Subcutaneous abdominal adipose tissue (tissue), 5 donors: ENCODE measurements at regions not wholly inside any gene's neighbourhood (a gene's known extent, or its start where the extent isn't known, plus 50 kb on each side); places are given as distances from the start of the nearest gene placed in this dataset.

Experiments used
- H3K27ac ChIP-seq: one replicate; pipeline ENCODE4 v1.7.0; 2013; ENCODE audit warnings: low read depth, mild to moderate bottlenecking, inconsistent platforms, low read length, moderate library complexity
- H3K27me3 ChIP-seq, 5 donors: one replicate each; pipeline ENCODE4 v1.7.0; 2013; ENCODE audit warnings: low read length in 5 of 5, inconsistent platforms in 1 of 5; ENCODE audit not compliant: control insufficient read depth in 5 of 5, insufficient read depth in 4 of 5
- H3K36me3 ChIP-seq, 5 donors: one replicate each; pipeline ENCODE4 v1.7.0; 2013; ENCODE audit warnings: low read length in 5 of 5; ENCODE audit not compliant: control insufficient read depth in 5 of 5, insufficient read depth in 5 of 5
- H3K4me1 ChIP-seq, 5 donors: one replicate each; pipeline ENCODE4 v1.7.0; 2013; ENCODE audit warnings: low read length in 5 of 5, mild to moderate bottlenecking in 3 of 5, moderate library complexity in 1 of 5; ENCODE audit not compliant: control insufficient read depth in 5 of 5, insufficient read depth in 5 of 5
- H3K4me3 ChIP-seq, 5 donors: one replicate each; pipeline ENCODE4 v1.7.0; 2013; ENCODE audit warnings: low read length in 5 of 5, low read depth in 1 of 5
- H3K9ac ChIP-seq, 5 donors: one replicate each; pipeline ENCODE4 v1.7.0; 2013; ENCODE audit warnings: low read length in 5 of 5, mild to moderate bottlenecking in 4 of 5, moderate library complexity in 3 of 5
- H3K9me3 ChIP-seq, 5 donors: one replicate each; pipeline ENCODE4 v1.7.0; 2013; ENCODE audit warnings: low read length in 5 of 5; ENCODE audit not compliant: control insufficient read depth in 5 of 5
- donor health status: healthy.
- donor health status: healthy.
- donor health status: healthy.
- donor health status: healthy.
- donor health status: healthy.

DNA sequence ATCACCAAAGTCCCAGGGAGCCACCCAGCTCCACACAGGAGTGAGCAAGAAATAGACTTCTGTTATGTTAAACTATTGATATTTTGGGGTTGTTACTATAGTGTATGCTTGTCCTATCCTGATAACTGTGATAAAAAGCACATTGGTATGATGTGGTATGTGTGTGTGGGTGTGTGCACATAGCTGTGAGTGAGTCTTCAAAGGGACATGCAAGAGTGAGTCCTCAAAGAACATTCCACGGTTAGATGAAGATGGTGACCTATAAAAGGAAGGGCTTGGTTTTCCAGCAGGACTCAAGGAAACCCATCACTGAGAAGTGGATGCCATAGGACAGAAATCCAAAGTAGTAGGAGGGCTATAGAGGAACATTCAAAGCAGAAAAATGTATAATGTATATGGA lies 342.9 kb downstream of the TSN start:
- Histone ChIP-seq H3K9ac (no peak overlapping the region), H3K4me3 (no peak overlapping the region), H3K4me1 (no peaks in the 10 kb centered on the region), H3K9me3 (no peaks in the 10 kb centered on the region), H3K36me3 (no peaks in the 10 kb centered on the region), H3K27me3 (peaks cover 0 to 2% (median 0%) of the 10 kb centered on the region in 5 donors), H3K27ac (no peak overlapping the region)

- Histone ChIP-seq H3K36me3 (no peaks in the 10 kb centered on the region), H3K27ac (no peak overlapping the region), H3K9me3 (no peaks in the 10 kb centered on the region), H3K4me3 (no peak overlapping the region), H3K4me1 (no peaks in the 10 kb centered on the region), H3K27me3 (peaks cover 0 to 2% (median 0%) of the 10 kb centered on the region in 5 donors), H3K9ac (no peak overlapping the region)
Observed at GRCh38 chr2:122100346-122100745, 344.9 kb downstream of the TSN start.

DNA sequence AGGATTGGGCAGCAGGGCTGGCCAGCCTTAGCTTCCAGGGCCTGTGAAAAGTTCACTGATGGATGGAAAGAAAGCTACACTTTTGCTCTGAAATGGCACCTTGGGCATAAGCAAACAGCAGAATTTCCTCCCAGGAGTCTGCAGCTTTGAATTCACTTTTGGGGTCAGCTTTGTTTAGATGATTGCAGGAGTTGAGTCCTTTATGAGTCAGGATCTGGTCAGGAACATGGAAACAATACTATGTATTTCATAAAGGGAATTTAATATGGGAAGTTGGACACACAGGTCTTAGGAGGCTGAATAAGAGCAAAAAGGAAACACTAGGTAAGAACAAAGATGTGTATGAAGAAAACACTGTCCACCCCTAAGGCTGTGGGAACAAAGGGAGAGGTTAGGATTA lies 345.3 kb downstream of the TSN start:
- Histone ChIP-seq H3K4me3 (no peak overlapping the region), H3K27me3 (peaks cover 0 to 2% (median 0%) of the 10 kb centered on the region in 5 donors), H3K36me3 (no peaks in the 10 kb centered on the region), H3K4me1 (no peaks in the 10 kb centered on the region), H3K9ac (no peak overlapping the region), H3K9me3 (no peaks in the 10 kb centered on the region), H3K27ac (no peak overlapping the region)

GRCh38 chr2:122101319-122101718 lies 345.9 kb downstream of the TSN start:
- Histone ChIP-seq H3K27me3 (peaks cover 0 to 2% (median 0%) of the 10 kb centered on the region in 5 donors), H3K9ac (no peak overlapping the region)

GRCh38 chr2:122105171-122105876 lies 349.9 kb downstream of the TSN start:
- H3K27me3 ChIP-seq = peaks cover 0 to 10% (median 5%) of the 10 kb centered on the region in 5 donors
- H3K36me3 ChIP-seq = no peaks in the 10 kb centered on the region
- H3K9me3 ChIP-seq = no peaks in the 10 kb centered on the region
- no peak overlapping the region for H3K9ac ChIP-seq
- no peak overlapping the region for H3K27ac ChIP-seq
- no peaks in the 10 kb centered on the region for H3K4me1 ChIP-seq
- H3K4me3 ChIP-seq = no peak overlapping the region

More at GRCh38 chr2:122101319-122101718, 345.9 kb downstream of the TSN start:
- H3K36me3 ChIP-seq = no peaks in the 10 kb centered on the region
- H3K27ac ChIP-seq = no peak overlapping the region
- H3K9me3 ChIP-seq = no peaks in the 10 kb centered on the region
- H3K4me3 ChIP-seq = no peak overlapping the region
- H3K4me1 ChIP-seq = no peaks in the 10 kb centered on the region

- H3K9me3 ChIP-seq = no peaks in the 10 kb centered on the region
- H3K27me3 ChIP-seq = peaks cover 0 to 11% (median 5%) of the 10 kb centered on the region in 5 donors
- H3K4me1 ChIP-seq = no peaks in the 10 kb centered on the region
- H3K36me3 ChIP-seq = no peaks in the 10 kb centered on the region
- no peak overlapping the region for H3K9ac ChIP-seq
- no peak overlapping the region for H3K27ac ChIP-seq
- H3K4me3 ChIP-seq = no peak overlapping the region
Observed at GRCh38 chr2:122105877-122106206, 350.4 kb downstream of the TSN start.

- no peaks in the 10 kb centered on the region for H3K4me1 ChIP-seq
- H3K9ac ChIP-seq = no peak overlapping the region
- H3K27ac ChIP-seq = no peak overlapping the region
- no peaks in the 10 kb centered on the region for H3K9me3 ChIP-seq
- H3K4me3 ChIP-seq = no peak overlapping the region
- no peaks in the 10 kb centered on the region for H3K36me3 ChIP-seq
- peaks cover 0 to 11% (median 5%) of the 10 kb centered on the region in 5 donors for H3K27me3 ChIP-seq
Observed at GRCh38 chr2:122108186-122108585, 352.7 kb downstream of the TSN start.

- Histone ChIP-seq H3K4me1 (no peaks in the 10 kb centered on the region), H3K4me3 (no peak overlapping the region), H3K9ac (no peak overlapping the region), H3K27ac (no peak overlapping the region), H3K36me3 (no peaks in the 10 kb centered on the region), H3K27me3 (peaks cover 0 to 11% (median 5%) of the 10 kb centered on the region in 5 donors), H3K9me3 (no peaks in the 10 kb centered on the region)
Observed at GRCh38 chr2:122112216-122113005, 357.0 kb downstream of the TSN start.

- Histone ChIP-seq H3K4me3 (no peak overlapping the region), H3K36me3 (no peaks in the 10 kb centered on the region), H3K27me3 (peaks cover 0 to 11% (median 3%) of the 10 kb centered on the region in 5 donors), H3K9ac (no peak overlapping the region), H3K9me3 (no peaks in the 10 kb centered on the region), H3K4me1 (no peaks in the 10 kb centered on the region), H3K27ac (no peak overlapping the region)
Observed at GRCh38 chr2:122114421-122114820, 359.0 kb downstream of the TSN start.

- H3K4me3 ChIP-seq = no peak overlapping the region
- H3K36me3 ChIP-seq = no peaks in the 10 kb centered on the region
- no peaks in the 10 kb centered on the region for H3K4me1 ChIP-seq
- H3K9ac ChIP-seq = no peak overlapping the region
- H3K27me3 ChIP-seq = no peaks in the 10 kb centered on the region
- H3K9me3 ChIP-seq = no peaks in the 10 kb centered on the region
- no peak overlapping the region for H3K27ac ChIP-seq
Observed at GRCh38 chr2:122117371-122117770, 361.9 kb downstream of the TSN start.
